Heart left ventricle (tissue), 16 donors: ENCODE measurements at regions not wholly inside any gene's neighbourhood (a gene's known extent, or its start where the extent isn't known, plus 50 kb on each side); places are given as distances from the start of the nearest gene placed in this dataset.

Experiments used
- ATAC-seq, 4 donors: fragments of 200-7000 bp; cut with Tn5 transposase; one replicate each; pipeline ENCODE4 v1.9.1; 2020 to 2022; ENCODE audit warnings: moderate library complexity in 4 of 4, mild to moderate bottlenecking in 3 of 4, moderate number of reproducible peaks in 1 of 4
- DNase-seq, 5 donors: peaks; one replicate each; pipeline ENCODE4 v3.0.0-alpha.2; 2020
- H3K27ac ChIP-seq, 12 donors: fragments of 200-600 bp; sonication (generic) in 4 of 12; one replicate each; pipeline versions ENCODE4 v1.5.0 to v1.8.0; 2016 to 2022; ENCODE audit warnings: mild to moderate bottlenecking in 2 of 12
- H3K27me3 ChIP-seq, 9 donors: fragments of 200-600 bp; sonication (generic) in 2 of 9; one replicate each; pipeline versions ENCODE4 v1.5.1 to v1.8.0; 2016 to 2022; ENCODE audit warnings: mild to moderate bottlenecking in 3 of 9
- H3K36me3 ChIP-seq, 9 donors: fragments of 200-600 bp; sonication (generic) in 2 of 9; one replicate each; pipeline versions ENCODE4 v1.5.0 to v1.8.0; 2018 to 2022; ENCODE audit warnings: mild to moderate bottlenecking in 2 of 9
- H3K4me1 ChIP-seq, 12 donors: fragments of 200-600 bp; sonication (generic) in 4 of 12; one replicate each; pipeline versions ENCODE4 v1.5.0 to v1.8.0; 2016 to 2022; ENCODE audit warnings: mild to moderate bottlenecking in 3 of 12
- H3K4me3 ChIP-seq, 12 donors: fragments of 200-600 bp; sonication (generic) in 4 of 12; one replicate each; pipeline versions ENCODE4 v1.5.0 to v1.8.0; 2017 to 2022; ENCODE audit warnings: mild to moderate bottlenecking in 9 of 12, moderate library complexity in 4 of 12
- H3K9me3 ChIP-seq, 12 donors: fragments of 200-600 bp; sonication (generic) in 4 of 12; one replicate each; pipeline versions ENCODE4 v1.5.0 to v1.8.0; 2016 to 2022; ENCODE audit warnings: mild to moderate bottlenecking in 1 of 12
- CTCF ChIP-seq, 12 donors: fragments of 200-600 bp; sonication (generic) in 4 of 12; IDR thresholded peaks; one replicate each; pipeline versions ENCODE4 v1.5.0 to v1.8.0; 2018 to 2022; ENCODE audit warnings: antibody characterized with exemption in 12 of 12, mild to moderate bottlenecking in 5 of 12
- POLR2A ChIP-seq, 2 donors: fragments of 450-650 bp; IDR thresholded peaks; one replicate each; pipeline ENCODE4 v1.6.1; 2017; ENCODE audit warnings: antibody characterized with exemption in 2 of 2, mild to moderate bottlenecking in 2 of 2, moderate library complexity in 2 of 2
- WGBS, 4 donors: extraction: QIAGEN DNeasy Blood & Tissue Kit in 2 of 4; methylation state at CpG; one replicate each; pipeline versions ENCODE4 v1.1.5 to v1.1.7; 2013 to 2018; 5-methylcytosine and 5-hydroxymethylcytosine counted together
- intact Hi-C, 10 donors: fragments of 100-400 bp; cut with DNase I; formaldehyde crosslinking; loops; one replicate each; pipeline versions ENCODE4 v1.11.1 to v1.14.2; 2022
- donor health status: ischemic (EF 13 %, LVEDD 7.1; RV severe dilation, severe dysfunction).
- donor health status: healthy with polysubstance abuse.
- donor health status: DM: no; HTN: yes; CAD: no.
- donor health status: DM: no; HTN: no; CAD: no.
- donor health status: ischemic (EF 25% LVEDD 6.9; RV normal size, moderate dysfunction).
- donor health status: ischemic (EF 25% LVEDD 5.7; RV mildly dilated, moderate dysfunction).
- donor health status: healthy.
- donor health status: DM: yes; HTN: yes; CAD: no.
- donor health status: ischemic (EF 35%, LVEDD 5.7; RV mildly dilated, moderate dysfunction).
- donor health status: nonischemic (EF 11% LVEDD 7.7; RV severe dilation, severe dysfunction).
- donor health status: DM: yes; HTN: yes; CAD: no.
- donor health status: PGD.
- donor health status: ischemic (EF 29% LVEDD 5.4; RV normal size, mild dysfunction).
- donor health status: nonischemic (EF 23%, LVEDD 6.1; RV moderate dilation, normal function).

GRCh38 chr15:39140060-39140604 lies 440.7 kb upstream of the THBS1 start:
- H3K27ac ChIP-seq = peak overlapping the region in 1 of 12 donors; percentile 56
- H3K27me3 ChIP-seq = no peaks in the 10 kb centered on the region
- no peak for TF ChIP-seq POLR2A (IDR thresholded peaks at IDR 0.05)
- TF ChIP-seq CTCF (IDR thresholded peaks at IDR 0.05) = no peak
- peaks cover 0 to 10% (median 0%) of the 10 kb centered on the region in 12 donors for H3K4me1 ChIP-seq
- 11 to 26% (median 14%) methylated on average over 3 of the region's 3 CpGs for WGBS, 4 donors
- H3K36me3 ChIP-seq = no peaks in the 10 kb centered on the region
- ATAC-seq (peak; percentile 64 to 82 (median 76)), DNase-seq (no peak)
- intact Hi-C loops = loop anchor here in 2 of 10 donors (10.0 kb wide), 2 partner anchors 65 to 625 kb away; no protein-coding TSS in a partner anchor
- H3K9me3 ChIP-seq = no peaks in the 10 kb centered on the region
- no peak overlapping the region for H3K4me3 ChIP-seq

- no peak for TF ChIP-seq CTCF (IDR thresholded peaks at IDR 0.05)
- no peak for TF ChIP-seq POLR2A (IDR thresholded peaks at IDR 0.05)
- ATAC-seq (no peak), DNase-seq (no peak)
- Histone ChIP-seq H3K4me3 (no peak overlapping the region), H3K27me3 (no peaks in the 10 kb centered on the region), H3K9me3 (no peaks in the 10 kb centered on the region), H3K36me3 (no peaks in the 10 kb centered on the region), H3K4me1 (peaks cover 0 to 10% (median 0%) of the 10 kb centered on the region in 12 donors), H3K27ac (no peak overlapping the region)
- intact Hi-C loops = loop anchor here in 2 of 10 donors (10.0 kb wide), 2 partner anchors 62 to 622 kb away; no protein-coding TSS in a partner anchor
Measured at GRCh38 chr15:39142500-39142899, 438.4 kb upstream of the THBS1 start.

GRCh38 chr15:39143479-39143878 lies 437.4 kb upstream of the THBS1 start:
- no peaks in the 10 kb centered on the region for H3K9me3 ChIP-seq
- 86 to 90% (median 88%) methylated on average over 5 of the region's 5 CpGs for WGBS, 4 donors
- no peak for DNase-seq
- no peak overlapping the region for H3K27ac ChIP-seq
- no peak overlapping the region for H3K4me3 ChIP-seq
- H3K36me3 ChIP-seq = no peaks in the 10 kb centered on the region
- intact Hi-C loops = loop anchor here in 2 of 10 donors (10.0 kb wide), 2 partner anchors 61 to 621 kb away; no protein-coding TSS in a partner anchor
- H3K27me3 ChIP-seq = no peaks in the 10 kb centered on the region
- no peak for ATAC-seq
- no peak for TF ChIP-seq POLR2A (IDR thresholded peaks at IDR 0.05)
- TF ChIP-seq CTCF (IDR thresholded peaks at IDR 0.05) = no peak
- H3K4me1 ChIP-seq = peaks cover 0 to 10% (median 0%) of the 10 kb centered on the region in 12 donors

GRCh38 chr15:39144051-39144450 lies 436.8 kb upstream of the THBS1 start:
- no peaks in the 10 kb centered on the region for H3K9me3 ChIP-seq
- no peak overlapping the region for H3K4me3 ChIP-seq
- no peaks in the 10 kb centered on the region for H3K27me3 ChIP-seq
- WGBS, 4 donors = 69 to 98% (median 96%) methylated on average over 2 of the region's 2 CpGs
- no peak for TF ChIP-seq CTCF (IDR thresholded peaks at IDR 0.05)
- peaks cover 0 to 10% (median 0%) of the 10 kb centered on the region in 12 donors for H3K4me1 ChIP-seq
- intact Hi-C loops = loop anchor here in 2 of 10 donors (10.0 kb wide), 2 partner anchors 61 to 621 kb away; no protein-coding TSS in a partner anchor
- DNase-seq (no peak), ATAC-seq (no peak)
- H3K27ac ChIP-seq = no peak overlapping the region
- no peaks in the 10 kb centered on the region for H3K36me3 ChIP-seq
